Liver (tissue), 8 donors: ENCODE measurements at regions not wholly inside any gene's neighbourhood (a gene's known extent, or its start where the extent isn't known, plus 50 kb on each side); places are given as distances from the start of the nearest gene placed in this dataset.

Experiments used
- DNase-seq: peaks from one replicate; pipeline ENCODE4 v3.0.0-alpha.2; 2017; ENCODE audit warnings: low spot score
- H3K27ac ChIP-seq, 2 donors: one replicate each; pipeline ENCODE4 v1.7.0; 2013; ENCODE audit warnings: inconsistent platforms in 2 of 2, low read length in 2 of 2, control low read depth in 1 of 2, low read depth in 1 of 2, mild to moderate bottlenecking in 1 of 2
- H3K27me3 ChIP-seq, 4 donors: one replicate each; pipeline versions ENCODE4 v1.6.1 to v1.7.0; 2013; ENCODE audit warnings: low read length in 3 of 4, inconsistent platforms in 1 of 4, mild to moderate bottlenecking in 1 of 4, moderate library complexity in 1 of 4; ENCODE audit not compliant: control insufficient read depth in 4 of 4, insufficient read depth in 4 of 4
- H3K36me3 ChIP-seq, 4 donors: one replicate each; pipeline versions ENCODE4 v1.6.1 to v1.7.0; 2013; ENCODE audit warnings: low read length in 3 of 4, mild to moderate bottlenecking in 3 of 4, low read depth in 1 of 4, moderate library complexity in 1 of 4; ENCODE audit not compliant: control insufficient read depth in 4 of 4, insufficient read depth in 3 of 4
- H3K4me1 ChIP-seq, 4 donors: one replicate each; pipeline versions ENCODE4 v1.6.1 to v1.7.0; 2013; ENCODE audit warnings: low read length in 3 of 4, mild to moderate bottlenecking in 3 of 4, moderate library complexity in 1 of 4; ENCODE audit not compliant: control insufficient read depth in 4 of 4, insufficient read depth in 4 of 4
- H3K4me3 ChIP-seq, 3 donors: one replicate each; pipeline versions ENCODE4 v1.6.1 to v1.7.0; 2013; ENCODE audit warnings: low read length in 3 of 3, control low read depth in 1 of 3, low read depth in 1 of 3, mild to moderate bottlenecking in 1 of 3
- H3K9ac ChIP-seq, 2 donors: one replicate each; pipeline ENCODE4 v1.7.0; 2013; ENCODE audit warnings: low read length in 2 of 2, mild to moderate bottlenecking in 2 of 2, moderate library complexity in 2 of 2, control low read depth in 1 of 2, low read depth in 1 of 2
- H3K9me3 ChIP-seq, 4 donors: one replicate each; pipeline versions ENCODE4 v1.6.1 to v1.7.0; 2013; ENCODE audit warnings: low read length in 3 of 4; ENCODE audit not compliant: control insufficient read depth in 4 of 4
- CTCF ChIP-seq: fragments of 150-350 bp; IDR thresholded peaks from 2 replicates; pipeline ENCODE4 v1.5.1; 2017; ENCODE audit warnings: improper control_type of control experiment, low read depth, low read length; ENCODE audit not compliant: missing input control
- FOXA1 ChIP-seq: IDR thresholded peaks from 2 replicates; pipeline ENCODE4 v1.6.1; 2016; ENCODE audit warnings: antibody characterized with exemption
- GABPA ChIP-seq, 2 donors: IDR thresholded peaks in 1 of 2; conservative IDR thresholded peaks in 1 of 2; 2 replicates each; pipeline ENCODE4 v1.6.1; 2016; ENCODE audit warnings: antibody characterized with exemption in 2 of 2, mild to moderate bottlenecking in 1 of 2, moderate library complexity in 1 of 2
- HNF4A ChIP-seq, 2 donors: conservative IDR thresholded peaks; 2 replicates each; pipeline ENCODE4 v1.6.1; 2016; ENCODE audit warnings: antibody characterized with exemption in 2 of 2, mild to moderate bottlenecking in 2 of 2
- HNF4G ChIP-seq: IDR thresholded peaks from 2 replicates; pipeline ENCODE4 v1.6.1; 2016; ENCODE audit warnings: antibody characterized with exemption
- JUND ChIP-seq, 2 donors: IDR thresholded peaks; 2 replicates each; pipeline ENCODE4 v1.6.1; 2016; ENCODE audit warnings: antibody characterized with exemption in 2 of 2
- NR2F2 ChIP-seq: IDR thresholded peaks from 2 replicates; pipeline ENCODE4 v1.6.1; 2016; ENCODE audit warnings: antibody characterized with exemption
- RAD21 ChIP-seq, 2 donors: IDR thresholded peaks; 2 replicates each; pipeline ENCODE4 v1.6.1; 2016; ENCODE audit warnings: antibody characterized with exemption in 2 of 2, mild to moderate bottlenecking in 2 of 2
- RXRA ChIP-seq, 2 donors: IDR thresholded peaks; 2 replicates each; pipeline ENCODE4 v1.6.1; 2017 to 2018; ENCODE audit warnings: antibody characterized with exemption in 2 of 2, mild to moderate bottlenecking in 1 of 2
- SP1 ChIP-seq: IDR thresholded peaks from 2 replicates; pipeline ENCODE4 v1.6.1; 2018; ENCODE audit warnings: antibody characterized with exemption, mild to moderate bottlenecking
- TAF1 ChIP-seq: conservative IDR thresholded peaks from 2 replicates; pipeline ENCODE4 v1.6.1; 2016; ENCODE audit warnings: antibody characterized with exemption, mild to moderate bottlenecking
- YY1 ChIP-seq: IDR thresholded peaks from 2 replicates; pipeline ENCODE4 v1.6.1; 2016; ENCODE audit warnings: antibody characterized with exemption, mild to moderate bottlenecking
- WGBS: extraction: QIAGEN DNeasy Blood & Tissue Kit; methylation state at CpG from one replicate; pipeline ENCODE4 v1.1.7; 2013; 5-methylcytosine and 5-hydroxymethylcytosine counted together
- TF ChIP-seq, protein P1 (sequence below): IDR thresholded peaks from 2 replicates; pipeline ENCODE4 v1.6.1; 2016; ENCODE audit warnings: antibody characterized with exemption
- TF ChIP-seq, protein P2 (sequence below): IDR thresholded peaks from 2 replicates; pipeline ENCODE4 v1.6.1; 2016; ENCODE audit warnings: antibody characterized with exemption, mild to moderate bottlenecking
- TF ChIP-seq, protein P3 (sequence below): IDR thresholded peaks from 2 replicates; pipeline ENCODE4 v1.6.1; 2016; ENCODE audit warnings: antibody characterized with exemption
- TF ChIP-seq, protein P4 (sequence below): IDR thresholded peaks from 2 replicates; pipeline ENCODE4 v1.6.1; 2016; ENCODE audit warnings: antibody characterized with exemption
- donor health status: healthy.
- donor health status: healthy.
- donor health status: healthy.
- donor health status: healthy.
- donor health status: healthy.

GRCh38 chr13:103386341-103386740 lies 320.1 kb upstream of the SLC10A2 start:
- WGBS = 66% methylated on average over 3 of the region's 3 CpGs

DNA sequence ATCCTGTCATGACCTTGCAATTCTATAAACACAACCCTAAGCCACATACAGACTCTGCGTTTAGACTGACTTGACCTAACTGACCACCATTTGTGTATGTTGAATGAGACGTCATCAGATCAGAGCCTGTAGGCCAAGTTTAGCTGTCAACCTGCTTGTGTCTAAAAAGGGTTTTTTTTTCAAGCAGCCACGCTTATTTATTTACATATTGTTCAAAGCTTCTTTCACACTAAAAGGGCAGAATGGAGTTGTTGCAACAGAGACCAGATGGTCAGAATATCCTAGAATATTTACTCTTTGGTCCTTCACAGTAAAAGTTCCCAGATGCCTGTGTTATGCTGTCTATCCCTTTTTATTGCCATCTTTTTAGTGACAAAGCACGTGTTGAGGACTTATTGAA lies 307.7 kb upstream of the SLC10A2 start:
- no peak overlapping the region for H3K9ac ChIP-seq
- H3K27me3 ChIP-seq = no peaks in the 10 kb centered on the region
- H3K4me3 ChIP-seq = no peak overlapping the region
- H3K4me1 ChIP-seq = no peaks in the 10 kb centered on the region
- TF ChIP-seq JUND (IDR thresholded peaks at IDR 0.05) (no peak), GABPA (IDR thresholded peaks at IDR 0.05 in 1 of 2, conservative IDR thresholded peaks at IDR 0.05 in 1 of 2) (no peak), YY1 (no peak), NR2F2 (no peak), CTCF (no peak), TAF1 (no peak), SP1 (no peak), HNF4G (no peak)
- TF ChIP-seq, protein P1, sequence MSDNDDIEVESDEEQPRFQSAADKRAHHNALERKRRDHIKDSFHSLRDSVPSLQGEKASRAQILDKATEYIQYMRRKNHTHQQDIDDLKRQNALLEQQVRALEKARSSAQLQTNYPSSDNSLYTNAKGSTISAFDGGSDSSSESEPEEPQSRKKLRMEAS = no peak
- TF ChIP-seq, protein P2, sequence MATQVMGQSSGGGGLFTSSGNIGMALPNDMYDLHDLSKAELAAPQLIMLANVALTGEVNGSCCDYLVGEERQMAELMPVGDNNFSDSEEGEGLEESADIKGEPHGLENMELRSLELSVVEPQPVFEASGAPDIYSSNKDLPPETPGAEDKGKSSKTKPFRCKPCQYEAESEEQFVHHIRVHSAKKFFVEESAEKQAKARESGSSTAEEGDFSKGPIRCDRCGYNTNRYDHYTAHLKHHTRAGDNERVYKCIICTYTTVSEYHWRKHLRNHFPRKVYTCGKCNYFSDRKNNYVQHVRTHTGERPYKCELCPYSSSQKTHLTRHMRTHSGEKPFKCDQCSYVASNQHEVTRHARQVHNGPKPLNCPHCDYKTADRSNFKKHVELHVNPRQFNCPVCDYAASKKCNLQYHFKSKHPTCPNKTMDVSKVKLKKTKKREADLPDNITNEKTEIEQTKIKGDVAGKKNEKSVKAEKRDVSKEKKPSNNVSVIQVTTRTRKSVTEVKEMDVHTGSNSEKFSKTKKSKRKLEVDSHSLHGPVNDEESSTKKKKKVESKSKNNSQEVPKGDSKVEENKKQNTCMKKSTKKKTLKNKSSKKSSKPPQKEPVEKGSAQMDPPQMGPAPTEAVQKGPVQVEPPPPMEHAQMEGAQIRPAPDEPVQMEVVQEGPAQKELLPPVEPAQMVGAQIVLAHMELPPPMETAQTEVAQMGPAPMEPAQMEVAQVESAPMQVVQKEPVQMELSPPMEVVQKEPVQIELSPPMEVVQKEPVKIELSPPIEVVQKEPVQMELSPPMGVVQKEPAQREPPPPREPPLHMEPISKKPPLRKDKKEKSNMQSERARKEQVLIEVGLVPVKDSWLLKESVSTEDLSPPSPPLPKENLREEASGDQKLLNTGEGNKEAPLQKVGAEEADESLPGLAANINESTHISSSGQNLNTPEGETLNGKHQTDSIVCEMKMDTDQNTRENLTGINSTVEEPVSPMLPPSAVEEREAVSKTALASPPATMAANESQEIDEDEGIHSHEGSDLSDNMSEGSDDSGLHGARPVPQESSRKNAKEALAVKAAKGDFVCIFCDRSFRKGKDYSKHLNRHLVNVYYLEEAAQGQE = no peak
- TF ChIP-seq, protein P3, sequence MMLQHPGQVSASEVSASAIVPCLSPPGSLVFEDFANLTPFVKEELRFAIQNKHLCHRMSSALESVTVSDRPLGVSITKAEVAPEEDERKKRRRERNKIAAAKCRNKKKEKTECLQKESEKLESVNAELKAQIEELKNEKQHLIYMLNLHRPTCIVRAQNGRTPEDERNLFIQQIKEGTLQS = no peak
- no peaks in the 10 kb centered on the region for H3K9me3 ChIP-seq
- 55% methylated on average over 4 of the region's 4 CpGs for whole genome bisulfite sequencing
- H3K36me3 ChIP-seq = no peaks in the 10 kb centered on the region
- DNase-seq = no peak
- no peak overlapping the region for H3K27ac ChIP-seq

More at GRCh38 chr13:103386341-103386740, 320.1 kb upstream of the SLC10A2 start:
- TF ChIP-seq RAD21 (IDR thresholded peaks at IDR 0.05) = no peak
- TF ChIP-seq, protein P3 = no peak
- TF ChIP-seq, protein P2 = no peak
- TF ChIP-seq RXRA (IDR thresholded peaks at IDR 0.05) = no peak
- no peak for TF ChIP-seq FOXA1
- TF ChIP-seq YY1 = no peak
- TF ChIP-seq, protein P4, sequence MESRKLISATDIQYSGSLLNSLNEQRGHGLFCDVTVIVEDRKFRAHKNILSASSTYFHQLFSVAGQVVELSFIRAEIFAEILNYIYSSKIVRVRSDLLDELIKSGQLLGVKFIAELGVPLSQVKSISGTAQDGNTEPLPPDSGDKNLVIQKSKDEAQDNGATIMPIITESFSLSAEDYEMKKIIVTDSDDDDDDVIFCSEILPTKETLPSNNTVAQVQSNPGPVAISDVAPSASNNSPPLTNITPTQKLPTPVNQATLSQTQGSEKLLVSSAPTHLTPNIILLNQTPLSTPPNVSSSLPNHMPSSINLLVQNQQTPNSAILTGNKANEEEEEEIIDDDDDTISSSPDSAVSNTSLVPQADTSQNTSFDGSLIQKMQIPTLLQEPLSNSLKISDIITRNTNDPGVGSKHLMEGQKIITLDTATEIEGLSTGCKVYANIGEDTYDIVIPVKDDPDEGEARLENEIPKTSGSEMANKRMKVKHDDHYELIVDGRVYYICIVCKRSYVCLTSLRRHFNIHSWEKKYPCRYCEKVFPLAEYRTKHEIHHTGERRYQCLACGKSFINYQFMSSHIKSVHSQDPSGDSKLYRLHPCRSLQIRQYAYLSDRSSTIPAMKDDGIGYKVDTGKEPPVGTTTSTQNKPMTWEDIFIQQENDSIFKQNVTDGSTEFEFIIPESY = no peak
- no peak for TF ChIP-seq HNF4G
- no peak for TF ChIP-seq HNF4A (conservative IDR thresholded peaks at IDR 0.05)
- no peak for TF ChIP-seq TAF1
- no peak for TF ChIP-seq JUND (IDR thresholded peaks at IDR 0.05)
- no peak overlapping the region for H3K9ac ChIP-seq
- DNase-seq = no peak
- H3K9me3 ChIP-seq = peaks cover 0 to 5% (median 2%) of the 10 kb centered on the region in 4 donors
- no peaks in the 10 kb centered on the region for H3K27me3 ChIP-seq
- H3K36me3 ChIP-seq = no peaks in the 10 kb centered on the region
- no peak overlapping the region for H3K4me3 ChIP-seq
- H3K27ac ChIP-seq = no peak overlapping the region
- H3K4me1 ChIP-seq = no peaks in the 10 kb centered on the region
